Bronchial epithelial cell (primary cell): ENCODE measurements at regions not wholly inside any gene's neighbourhood (a gene's known extent, or its start where the extent isn't known, plus 50 kb on each side); places are given as distances from the start of the nearest gene placed in this dataset.
"Not testable (repeated sequence)": the region's sequence is repeated elsewhere in the genome, so short reads cannot be mapped to it uniquely, and the experiment has no call there.

Experiments
- DNase-seq: peaks from one replicate; pipeline ENCODE4 v3.0.0-alpha.2; 2010; ENCODE audit warnings: low read depth
- FAIRE-seq: peaks from 2 replicates; lab custom pipeline; 2011; peaks lifted over from hg19 to GRCh38; lab: Jason Lieb, UNC
- H3K27me3 ChIP-seq: 2 replicates; pipeline ENCODE4 v1.5.1; 2011; ENCODE audit warnings: low read length; ENCODE audit not compliant: control insufficient read depth, insufficient read depth
- H3K36me3 ChIP-seq: 2 replicates; pipeline ENCODE4 v1.5.1; 2011; ENCODE audit warnings: low read length; ENCODE audit not compliant: control insufficient read depth, insufficient read depth
- H3K4me3 ChIP-seq: 2 replicates; pipeline ENCODE4 v1.5.1; 2011; ENCODE audit warnings: mild to moderate bottlenecking, low read depth, low read length, control low read depth
- CTCF ChIP-seq: IDR thresholded peaks from 2 replicates; pipeline ENCODE4 v1.5.1; 2011; ENCODE audit warnings: mild to moderate bottlenecking, moderate library complexity, low read length, control low read depth, inconsistent platforms; ENCODE audit not compliant: insufficient read depth, severe bottlenecking

- FAIRE-seq (no peak), DNase-seq (no peak)
- Histone ChIP-seq H3K4me3 (no peak overlapping the region), H3K36me3 (no peaks in the 10 kb centered on the region), H3K27me3 (no peaks in the 10 kb centered on the region)
- no peak for TF ChIP-seq CTCF
These were observed 99.5 kb upstream of the TMTC4 start for GRCh38 chr13:100773923-100774663.

- DNase-seq (peak; percentile 33), FAIRE-seq (no peak)
- TF ChIP-seq CTCF, result no peak
- no peak overlapping the region for H3K4me3 ChIP-seq
- no peaks in the 10 kb centered on the region for H3K27me3 ChIP-seq
- H3K36me3 ChIP-seq, result no peaks in the 10 kb centered on the region
These were observed 98.8 kb upstream of the TMTC4 start for GRCh38 chr13:100773429-100773828.

- no peak for FAIRE-seq
- no peaks in the 10 kb centered on the region for H3K27me3 ChIP-seq
- no peak for TF ChIP-seq CTCF
- no peak for DNase-seq
- H3K4me3 ChIP-seq, result no peak overlapping the region
- no peaks in the 10 kb centered on the region for H3K36me3 ChIP-seq
These were observed 92.6 kb upstream of the TMTC4 start for GRCh38 chr13:100767192-100767591.

GRCh38 chr13:100766570-100766969 lies 92.0 kb upstream of the TMTC4 start:
- not testable (repeated sequence) for H3K27me3 ChIP-seq, H3K4me3 ChIP-seq, H3K36me3 ChIP-seq, FAIRE-seq, DNase-seq

- TF ChIP-seq CTCF, result no peak
- DNase-seq, result no peak
- Histone ChIP-seq H3K36me3 (no peaks in the 10 kb centered on the region), H3K4me3 (no peak overlapping the region), H3K27me3 (no peaks in the 10 kb centered on the region)
- no peak for FAIRE-seq
These were observed 90.3 kb upstream of the TMTC4 start for GRCh38 chr13:100764937-100765336.

- H3K36me3 ChIP-seq, H3K4me3 ChIP-seq, DNase-seq, FAIRE-seq, H3K27me3 ChIP-seq: not testable (repeated sequence)
These were observed 87.5 kb upstream of the TMTC4 start for GRCh38 chr13:100762126-100762525.

- H3K36me3 ChIP-seq, result no peaks in the 10 kb centered on the region
- no peak for FAIRE-seq
- no peaks in the 10 kb centered on the region for H3K27me3 ChIP-seq
- H3K4me3 ChIP-seq, result no peak overlapping the region
- no peak for TF ChIP-seq CTCF
- no peak for DNase-seq
These were observed 81.3 kb upstream of the TMTC4 start for GRCh38 chr13:100755891-100756290.
